HL-60 (cell line): ENCODE measurements at regions not wholly inside any gene's neighbourhood (a gene's known extent, or its start where the extent isn't known, plus 50 kb on each side); places are given as distances from the start of the nearest gene placed in this dataset.
A peak's percentile ranks its signal among the peaks of the same experiment; 100 is the strongest.

ENCODE experiments used
- DNase-seq, 2 experiments: peaks; one replicate each; pipeline ENCODE4 v3.0.0-alpha.2; 2010 to 2020; ENCODE audit warnings: low read depth in 1 of 2, low spot score in 1 of 2
- H3K27ac ChIP-seq: fragments of 250-450 bp; sonication (Bioruptor Pico); replicated peaks from 2 replicates; pipeline ENCODE4 v1.5.1; 2020; ENCODE audit warnings: mild to moderate bottlenecking, moderate library complexity
- H3K27me3 ChIP-seq: fragments of 250-450 bp; sonication (Bioruptor Pico); 2 replicates; pipeline ENCODE4 v1.5.1; 2021; ENCODE audit warnings: mild to moderate bottlenecking, moderate library complexity; ENCODE audit not compliant: insufficient read depth, poor library complexity, severe bottlenecking
- H3K4me3 ChIP-seq: replicated peaks from 2 replicates; pipeline ENCODE4 v1.5.1; 2011; ENCODE audit warnings: mild to moderate bottlenecking, control low read depth, low read length; ENCODE audit not compliant: insufficient read depth
- CTCF ChIP-seq: IDR thresholded peaks from one replicate; pipeline ENCODE4 v1.5.1; 2011; ENCODE audit warnings: low read length, control low read depth, inconsistent platforms; ENCODE audit not compliant: insufficient read depth
- GABPA ChIP-seq: IDR thresholded peaks from 2 replicates; pipeline ENCODE4 v1.6.1; 2012; ENCODE audit warnings: low read depth
- POLR2AphosphoS5 ChIP-seq: IDR thresholded peaks from 2 replicates; pipeline ENCODE4 v1.6.1; 2012; ENCODE audit warnings: low read depth
- SPI1 ChIP-seq: IDR thresholded peaks from 2 replicates; pipeline ENCODE4 v1.6.1; 2012; ENCODE audit warnings: low read depth, mild to moderate bottlenecking, borderline replicate concordance
- TF ChIP-seq, protein P1 (sequence below): IDR thresholded peaks from 2 replicates; pipeline ENCODE4 v1.6.1; 2012; ENCODE audit warnings: low read depth; ENCODE audit not compliant: insufficient replicate concordance

DNA sequence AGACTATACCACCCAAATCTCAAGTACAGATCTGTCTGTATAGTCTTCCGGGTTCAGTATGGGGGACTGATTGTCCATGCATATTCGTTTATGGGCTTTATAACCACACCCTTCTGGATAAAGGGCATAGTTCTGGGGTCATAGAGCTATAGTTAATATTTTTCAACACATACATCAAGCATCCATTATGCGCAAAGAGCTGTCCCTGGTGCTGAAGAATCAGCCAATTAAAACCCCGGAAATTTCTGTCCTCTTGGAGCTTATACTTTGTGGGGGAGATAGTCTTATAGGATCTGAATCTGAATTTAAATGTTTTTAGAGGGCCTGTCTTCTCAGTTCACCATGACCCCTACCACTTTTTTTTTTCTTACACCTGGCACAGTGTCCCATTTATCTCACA is 256.7 kb downstream of the SUDS3 start:
- Histone ChIP-seq H3K4me3 (no peak overlapping the region), H3K27me3 (peaks cover 2% of the 10 kb centered on the region), H3K27ac (no peak overlapping the region)
- no peak for DNase-seq
- TF ChIP-seq CTCF (no peak), POLR2AphosphoS5 (no peak), SPI1 (no peak), GABPA (no peak)
- TF ChIP-seq, protein P1, sequence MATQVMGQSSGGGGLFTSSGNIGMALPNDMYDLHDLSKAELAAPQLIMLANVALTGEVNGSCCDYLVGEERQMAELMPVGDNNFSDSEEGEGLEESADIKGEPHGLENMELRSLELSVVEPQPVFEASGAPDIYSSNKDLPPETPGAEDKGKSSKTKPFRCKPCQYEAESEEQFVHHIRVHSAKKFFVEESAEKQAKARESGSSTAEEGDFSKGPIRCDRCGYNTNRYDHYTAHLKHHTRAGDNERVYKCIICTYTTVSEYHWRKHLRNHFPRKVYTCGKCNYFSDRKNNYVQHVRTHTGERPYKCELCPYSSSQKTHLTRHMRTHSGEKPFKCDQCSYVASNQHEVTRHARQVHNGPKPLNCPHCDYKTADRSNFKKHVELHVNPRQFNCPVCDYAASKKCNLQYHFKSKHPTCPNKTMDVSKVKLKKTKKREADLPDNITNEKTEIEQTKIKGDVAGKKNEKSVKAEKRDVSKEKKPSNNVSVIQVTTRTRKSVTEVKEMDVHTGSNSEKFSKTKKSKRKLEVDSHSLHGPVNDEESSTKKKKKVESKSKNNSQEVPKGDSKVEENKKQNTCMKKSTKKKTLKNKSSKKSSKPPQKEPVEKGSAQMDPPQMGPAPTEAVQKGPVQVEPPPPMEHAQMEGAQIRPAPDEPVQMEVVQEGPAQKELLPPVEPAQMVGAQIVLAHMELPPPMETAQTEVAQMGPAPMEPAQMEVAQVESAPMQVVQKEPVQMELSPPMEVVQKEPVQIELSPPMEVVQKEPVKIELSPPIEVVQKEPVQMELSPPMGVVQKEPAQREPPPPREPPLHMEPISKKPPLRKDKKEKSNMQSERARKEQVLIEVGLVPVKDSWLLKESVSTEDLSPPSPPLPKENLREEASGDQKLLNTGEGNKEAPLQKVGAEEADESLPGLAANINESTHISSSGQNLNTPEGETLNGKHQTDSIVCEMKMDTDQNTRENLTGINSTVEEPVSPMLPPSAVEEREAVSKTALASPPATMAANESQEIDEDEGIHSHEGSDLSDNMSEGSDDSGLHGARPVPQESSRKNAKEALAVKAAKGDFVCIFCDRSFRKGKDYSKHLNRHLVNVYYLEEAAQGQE: peak; percentile 95

DNA sequence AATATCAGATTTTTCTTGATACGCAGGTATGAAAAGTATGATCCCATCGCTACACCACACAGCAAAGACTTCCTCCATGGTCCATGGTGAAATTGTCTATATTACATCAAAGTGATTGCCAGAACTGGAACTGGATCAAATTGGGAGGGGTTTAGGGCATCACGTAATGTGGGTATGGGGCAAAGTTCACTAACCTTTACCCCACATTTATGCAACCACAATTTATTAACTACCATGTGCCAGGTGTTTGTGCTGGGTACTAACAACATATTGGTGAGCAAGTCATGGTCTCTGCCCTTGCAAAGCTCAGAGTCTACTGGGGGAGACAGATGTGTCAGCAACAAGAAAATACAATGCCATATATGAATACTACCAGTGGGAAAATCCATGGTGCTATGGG is 258.9 kb downstream of the SUDS3 start:
- Histone ChIP-seq H3K27ac (no peak overlapping the region), H3K27me3 (peaks cover 2% of the 10 kb centered on the region), H3K4me3 (no peak overlapping the region)
- no peak for DNase-seq
- no peak for TF ChIP-seq GABPA
- TF ChIP-seq SPI1: no peak

DNA sequence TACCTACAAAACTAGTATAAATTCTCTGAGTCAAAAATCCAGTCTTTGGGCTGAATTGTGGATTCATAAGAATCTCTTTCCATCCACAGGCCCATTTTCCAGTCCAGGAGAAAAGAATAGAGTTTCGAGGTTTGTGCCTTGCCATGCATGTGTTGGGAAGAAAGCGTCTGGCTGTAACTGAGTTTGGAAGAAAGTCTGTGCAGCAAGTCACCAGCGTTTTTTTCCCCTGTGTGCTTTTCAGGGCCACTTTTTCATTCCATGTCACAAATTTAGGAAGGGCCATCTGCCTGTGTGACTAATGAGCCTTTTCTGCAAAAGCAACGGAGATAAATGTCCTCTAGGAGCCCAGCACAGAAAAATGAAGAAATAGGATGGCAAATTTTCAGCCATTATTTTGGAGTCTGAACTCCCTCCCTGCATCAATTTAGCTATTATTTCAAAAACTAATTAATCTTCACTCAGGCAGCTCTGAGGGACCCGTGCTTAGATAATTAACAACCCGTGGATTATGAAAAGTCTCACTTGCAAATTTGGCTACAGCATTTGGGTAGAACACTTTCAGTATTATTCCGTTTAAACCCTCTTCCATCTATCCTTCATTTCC is 261.5 kb downstream of the SUDS3 start:
- Histone ChIP-seq H3K27me3 (peaks cover 2% of the 10 kb centered on the region), H3K27ac (no peak overlapping the region), H3K4me3 (no peak overlapping the region)
- DNase-seq: no peak
- TF ChIP-seq, protein P1: no peak
- TF ChIP-seq POLR2AphosphoS5 (no peak), SPI1 (no peak), GABPA (no peak), CTCF (no peak)

- peaks cover 2% of the 10 kb centered on the region for H3K27me3 ChIP-seq
- DNase-seq: no peak
- no peak overlapping the region for H3K27ac ChIP-seq
- no peak overlapping the region for H3K4me3 ChIP-seq
- TF ChIP-seq SPI1 (no peak), GABPA (no peak), CTCF (no peak), POLR2AphosphoS5 (no peak)
- TF ChIP-seq, protein P1: no peak
Observed at GRCh38 chr12:118641249-118641648, 264.9 kb downstream of the SUDS3 start.
